ENCODE measurements at regions not wholly inside any gene's neighbourhood (a gene's known extent, or its start where the extent isn't known, plus 50 kb on each side); places are given as distances from the start of the nearest gene placed in this dataset.
"Not testable (repeated sequence)": the region's sequence is repeated elsewhere in the genome, so short reads cannot be mapped to it uniquely, and the experiment has no call there.

GRCh38 chr2:111448796-111449195 lies 328.1 kb downstream of the BCL2L11 start:
- H3K4me3 Mint-ChIP-seq; H3K36me3 Mint-ChIP-seq (ENCODE audit: low read depth); H3K27me3 Mint-ChIP-seq; H3K9me3 Mint-ChIP-seq; H3K27ac Mint-ChIP-seq; H3K4me1 Mint-ChIP-seq; ATAC-seq (replicated peaks): not testable (repeated sequence)

GRCh38 chr2:111450526-111450925 lies 329.8 kb downstream of the BCL2L11 start:
- ATAC-seq (replicated peaks), result peak; percentile 86
- not testable (repeated sequence) for H3K4me1 Mint-ChIP-seq; H3K9me3 Mint-ChIP-seq; H3K27ac Mint-ChIP-seq; H3K36me3 Mint-ChIP-seq (ENCODE audit: low read depth); H3K4me3 Mint-ChIP-seq; H3K27me3 Mint-ChIP-seq

- H3K4me3 Mint-ChIP-seq, result peak overlapping the region; percentile 28
- H3K36me3 Mint-ChIP-seq (ENCODE audit: low read depth); H3K9me3 Mint-ChIP-seq; H3K27ac Mint-ChIP-seq; H3K4me1 Mint-ChIP-seq; H3K27me3 Mint-ChIP-seq: not testable (repeated sequence)
- ATAC-seq (replicated peaks), result peak; percentile 4
Observed at GRCh38 chr2:111451692-111452199, 331.0 kb downstream of the BCL2L11 start.

- not testable (repeated sequence) for H3K27ac Mint-ChIP-seq
- peak; percentile 75 for ATAC-seq (replicated peaks)
Observed at GRCh38 chr2:111452208-111452607, 331.5 kb downstream of the BCL2L11 start.

GRCh38 chr2:111453308-111453707 lies 332.6 kb downstream of the BCL2L11 start:
- not testable (repeated sequence) for ATAC-seq (replicated peaks); H3K27me3 Mint-ChIP-seq; H3K4me1 Mint-ChIP-seq; H3K27ac Mint-ChIP-seq; H3K36me3 Mint-ChIP-seq (ENCODE audit: low read depth); H3K4me3 Mint-ChIP-seq; H3K9me3 Mint-ChIP-seq

More at GRCh38 chr2:111452208-111452607, 331.5 kb downstream of the BCL2L11 start:
- not testable (repeated sequence) for H3K9me3 Mint-ChIP-seq; H3K36me3 Mint-ChIP-seq (ENCODE audit: low read depth); H3K4me1 Mint-ChIP-seq; H3K27me3 Mint-ChIP-seq
- H3K4me3 Mint-ChIP-seq, result peak overlapping the region; percentile 28

GRCh38 chr2:111453816-111454215 lies 333.1 kb downstream of the BCL2L11 start:
- not testable (repeated sequence) for H3K9me3 Mint-ChIP-seq; H3K4me1 Mint-ChIP-seq; H3K4me3 Mint-ChIP-seq; ATAC-seq (replicated peaks); H3K36me3 Mint-ChIP-seq (ENCODE audit: low read depth); H3K27me3 Mint-ChIP-seq; H3K27ac Mint-ChIP-seq

GRCh38 chr2:111454404-111454803 lies 333.7 kb downstream of the BCL2L11 start:
- not testable (repeated sequence) for H3K4me1 Mint-ChIP-seq; H3K9me3 Mint-ChIP-seq; H3K27ac Mint-ChIP-seq; H3K36me3 Mint-ChIP-seq (ENCODE audit: low read depth); H3K27me3 Mint-ChIP-seq; H3K4me3 Mint-ChIP-seq
- peak; percentile 64 for ATAC-seq (replicated peaks)

GRCh38 chr2:111455016-111456015 lies 334.6 kb downstream of the BCL2L11 start:
- not testable (repeated sequence) for H3K36me3 Mint-ChIP-seq (ENCODE audit: low read depth); ATAC-seq (replicated peaks); H3K27me3 Mint-ChIP-seq; H3K4me3 Mint-ChIP-seq; H3K27ac Mint-ChIP-seq; H3K9me3 Mint-ChIP-seq; H3K4me1 Mint-ChIP-seq

- not testable (repeated sequence) for H3K9me3 Mint-ChIP-seq; H3K27me3 Mint-ChIP-seq; H3K36me3 Mint-ChIP-seq (ENCODE audit: low read depth); H3K4me3 Mint-ChIP-seq; H3K27ac Mint-ChIP-seq; ATAC-seq (replicated peaks); H3K4me1 Mint-ChIP-seq
Observed at GRCh38 chr2:111457191-111457590, 336.5 kb downstream of the BCL2L11 start.

- not testable (repeated sequence) for H3K27me3 Mint-ChIP-seq; H3K4me3 Mint-ChIP-seq; H3K27ac Mint-ChIP-seq; H3K9me3 Mint-ChIP-seq; H3K36me3 Mint-ChIP-seq (ENCODE audit: low read depth); ATAC-seq (replicated peaks); H3K4me1 Mint-ChIP-seq
Observed at GRCh38 chr2:111460901-111461300, 340.2 kb downstream of the BCL2L11 start.

- not testable (repeated sequence) for H3K27me3 Mint-ChIP-seq; H3K36me3 Mint-ChIP-seq (ENCODE audit: low read depth); H3K4me3 Mint-ChIP-seq; H3K4me1 Mint-ChIP-seq; H3K27ac Mint-ChIP-seq; ATAC-seq (replicated peaks); H3K9me3 Mint-ChIP-seq
Observed at GRCh38 chr2:111461831-111462230, 341.1 kb downstream of the BCL2L11 start.

GRCh38 chr2:111462572-111462971 lies 341.9 kb downstream of the BCL2L11 start:
- peak overlapping the region; percentile 31 for H3K4me3 Mint-ChIP-seq
- not testable (repeated sequence) for H3K36me3 Mint-ChIP-seq (ENCODE audit: low read depth); H3K4me1 Mint-ChIP-seq; H3K27ac Mint-ChIP-seq; H3K9me3 Mint-ChIP-seq; H3K27me3 Mint-ChIP-seq
- ATAC-seq (replicated peaks), result peak; percentile 41

GRCh38 chr2:111463238-111463848 lies 342.6 kb downstream of the BCL2L11 start:
- peak; percentile 61 for ATAC-seq (replicated peaks)
- not testable (repeated sequence) for H3K4me3 Mint-ChIP-seq; H3K36me3 Mint-ChIP-seq (ENCODE audit: low read depth); H3K9me3 Mint-ChIP-seq; H3K4me1 Mint-ChIP-seq; H3K27me3 Mint-ChIP-seq; H3K27ac Mint-ChIP-seq

GRCh38 chr2:111463956-111464355 lies 343.2 kb downstream of the BCL2L11 start:
- not testable (repeated sequence) for H3K4me1 Mint-ChIP-seq; H3K27ac Mint-ChIP-seq; H3K4me3 Mint-ChIP-seq; H3K27me3 Mint-ChIP-seq; H3K36me3 Mint-ChIP-seq (ENCODE audit: low read depth); H3K9me3 Mint-ChIP-seq
- peak; percentile 79 for ATAC-seq (replicated peaks)

- H3K9me3 Mint-ChIP-seq; H3K27ac Mint-ChIP-seq; H3K36me3 Mint-ChIP-seq (ENCODE audit: low read depth); H3K4me3 Mint-ChIP-seq; ATAC-seq (replicated peaks); H3K4me1 Mint-ChIP-seq; H3K27me3 Mint-ChIP-seq: not testable (repeated sequence)
Observed at GRCh38 chr2:111464367-111464766, 343.7 kb downstream of the BCL2L11 start.
